HG02623 (cell line): ENCODE measurements at regions not wholly inside any gene's neighbourhood (a gene's known extent, or its start where the extent isn't known, plus 50 kb on each side); places are given as distances from the start of the nearest gene placed in this dataset.
"Not testable (repeated sequence)": the region's sequence is repeated elsewhere in the genome, so short reads cannot be mapped to it uniquely, and the experiment has no call there.

Experiments
- ATAC-seq: cut with Tn5 transposase; IDR thresholded peaks from one replicate; pipeline ENCODE4 v1.9.1; 2021; ENCODE audit warnings: moderate library complexity; ENCODE audit not compliant: unreplicated experiment

GRCh38 chr1:219863816-219864215 is 64.5 kb downstream of the SLC30A10 start:
- not testable (repeated sequence) for ATAC-seq

- ATAC-seq, result no peak
These were observed 66.0 kb downstream of the SLC30A10 start for GRCh38 chr1:219862366-219862765.

DNA sequence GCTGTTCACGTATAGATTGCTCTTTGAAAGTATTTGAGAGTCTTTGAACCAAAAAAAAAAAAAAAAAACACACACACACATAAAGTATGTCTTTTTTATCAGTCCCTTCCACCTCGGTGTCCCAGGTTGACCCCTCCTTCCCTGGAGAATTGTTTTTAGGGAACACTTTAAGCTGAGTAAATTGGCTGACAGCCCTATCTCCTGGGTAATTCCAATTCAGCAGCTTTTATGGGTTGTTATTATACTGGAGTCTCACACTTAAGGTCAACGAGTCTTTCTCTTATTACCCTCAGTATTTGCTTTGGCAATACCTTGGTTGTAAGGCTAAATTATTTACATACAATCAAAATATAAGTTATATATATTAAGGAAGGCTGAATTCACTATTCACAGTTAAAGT is 69.4 kb downstream of the SLC30A10 start:
- ATAC-seq, result no peak

GRCh38 chr1:219847215-219847855 is 81.0 kb downstream of the SLC30A10 start:
- no peak for ATAC-seq

DNA sequence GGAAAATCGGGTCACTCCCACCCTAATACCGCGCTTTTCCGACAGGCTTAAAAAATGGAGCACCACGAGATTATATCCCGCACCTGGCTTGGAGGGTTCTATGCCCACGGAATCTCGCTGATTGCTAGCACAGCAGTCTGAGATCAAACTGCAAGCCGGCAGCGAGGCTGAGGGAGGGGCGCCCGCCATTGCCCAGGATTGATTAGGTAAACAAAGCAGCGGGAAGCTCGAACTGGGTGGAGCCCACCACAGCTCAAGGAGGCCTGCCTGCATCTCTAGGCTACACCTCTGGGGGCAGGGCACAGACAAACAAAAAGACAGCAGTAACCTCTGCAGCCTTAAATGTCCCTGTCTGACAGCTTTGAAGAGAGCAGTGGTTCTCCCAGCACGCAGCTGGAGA is 88.8 kb downstream of the SLC30A10 start:
- not testable (repeated sequence) for ATAC-seq

- ATAC-seq, result no peak
These were observed 90.4 kb downstream of the SLC30A10 start for GRCh38 chr1:219837994-219838294.

GRCh38 chr1:219837274-219837993 is 90.9 kb downstream of the SLC30A10 start:
- no peak for ATAC-seq

GRCh38 chr1:219834314-219834917 is 93.9 kb downstream of the SLC30A10 start:
- ATAC-seq, result no peak

DNA sequence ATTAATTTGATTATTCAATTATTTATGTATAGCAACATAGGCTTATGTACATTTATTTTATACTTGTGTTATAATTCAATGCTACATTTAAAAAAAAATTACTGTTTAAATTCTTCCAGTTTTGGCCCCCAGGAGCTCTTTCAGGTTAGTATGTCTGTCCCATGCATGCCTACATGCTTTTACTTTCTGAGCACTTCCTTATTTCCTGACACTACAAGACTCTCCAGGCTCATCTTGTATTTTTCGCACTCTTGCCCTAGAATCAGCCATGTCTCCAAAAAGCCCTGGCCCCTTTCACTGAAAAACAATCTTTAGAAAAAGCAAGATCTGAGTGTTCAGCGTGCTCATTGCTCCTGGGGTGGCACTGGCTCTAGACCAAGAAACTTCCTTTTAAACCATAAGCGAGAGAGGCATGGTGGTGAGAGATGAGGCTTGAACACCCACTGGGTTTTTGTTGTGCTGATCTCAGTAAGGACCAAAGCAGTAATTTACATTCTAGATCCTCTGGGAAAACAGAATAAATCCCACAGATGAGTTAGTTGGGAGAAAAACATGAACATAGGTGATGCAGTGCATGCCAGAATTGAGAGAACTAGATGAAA is 95.0 kb downstream of the SLC30A10 start:
- no peak for ATAC-seq

DNA sequence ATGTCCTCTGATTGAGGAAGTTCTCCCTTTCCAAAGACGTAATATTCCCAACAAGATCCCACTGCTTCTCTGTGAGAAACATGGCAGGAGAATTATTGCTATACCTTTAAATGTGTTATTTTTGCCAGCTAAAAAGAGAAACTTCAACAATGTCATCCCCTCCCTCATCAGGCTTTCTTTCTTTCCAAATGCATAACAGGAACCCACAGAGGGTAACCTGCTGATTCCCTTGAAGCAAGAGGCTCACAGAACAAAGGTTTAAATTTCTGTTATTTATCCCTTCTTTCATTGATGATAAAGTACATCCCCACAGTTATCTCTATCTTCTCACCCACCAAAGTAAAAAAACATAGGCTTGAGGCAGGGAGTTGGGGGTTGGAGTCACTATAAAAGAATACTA is 102.1 kb downstream of the SLC30A10 start:
- ATAC-seq, result no peak

GRCh38 chr1:219825355-219825754 is 103.0 kb downstream of the SLC30A10 start:
- ATAC-seq, result no peak

- no peak for ATAC-seq
These were observed 104.0 kb downstream of the SLC30A10 start for GRCh38 chr1:219824338-219824737.

GRCh38 chr1:219820551-219820950 is 107.8 kb downstream of the SLC30A10 start:
- no peak for ATAC-seq

GRCh38 chr1:219817914-219818313 is 110.4 kb downstream of the SLC30A10 start:
- no peak for ATAC-seq

DNA sequence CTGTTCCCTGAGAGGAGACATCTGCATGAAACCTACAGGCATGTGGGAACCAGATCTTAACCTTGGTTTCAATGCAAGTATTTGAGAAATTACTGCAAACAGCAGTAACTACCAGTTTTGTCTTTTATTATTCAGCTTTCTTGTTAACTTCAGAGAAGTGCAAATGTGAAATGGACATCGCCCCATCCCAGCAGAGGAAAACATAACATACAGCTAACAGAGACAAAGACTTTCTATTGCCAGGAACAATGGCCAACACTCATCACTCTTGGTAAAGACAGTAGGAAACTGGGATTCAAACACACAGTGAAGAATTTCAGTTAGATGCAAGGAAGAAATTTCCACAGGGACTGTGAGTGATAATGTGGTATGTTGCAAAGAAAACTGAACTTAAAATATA is 115.1 kb downstream of the SLC30A10 start:
- no peak for ATAC-seq

- peak; percentile 90 for ATAC-seq
These were observed 115.7 kb downstream of the SLC30A10 start for GRCh38 chr1:219812491-219813203.

DNA sequence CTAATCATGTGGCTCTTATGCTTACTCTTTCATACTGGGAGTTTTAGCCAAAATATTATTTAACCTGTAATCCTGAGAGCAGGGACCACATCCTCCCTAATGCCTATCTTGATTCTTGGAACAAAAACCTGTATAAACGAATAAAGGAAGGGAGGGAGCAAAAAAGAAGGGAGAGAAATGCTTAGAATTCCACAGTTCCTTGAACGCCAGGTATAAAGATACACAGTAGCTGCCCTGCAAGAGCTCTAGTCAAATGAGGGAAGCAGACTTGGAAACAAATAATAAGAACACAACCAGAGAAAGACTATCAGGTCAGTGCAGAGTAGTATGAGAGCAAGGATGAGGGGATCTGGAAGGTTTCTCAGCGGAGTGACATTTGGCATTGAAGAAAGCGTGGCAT is 116.3 kb downstream of the SLC30A10 start:
- ATAC-seq, result no peak

DNA sequence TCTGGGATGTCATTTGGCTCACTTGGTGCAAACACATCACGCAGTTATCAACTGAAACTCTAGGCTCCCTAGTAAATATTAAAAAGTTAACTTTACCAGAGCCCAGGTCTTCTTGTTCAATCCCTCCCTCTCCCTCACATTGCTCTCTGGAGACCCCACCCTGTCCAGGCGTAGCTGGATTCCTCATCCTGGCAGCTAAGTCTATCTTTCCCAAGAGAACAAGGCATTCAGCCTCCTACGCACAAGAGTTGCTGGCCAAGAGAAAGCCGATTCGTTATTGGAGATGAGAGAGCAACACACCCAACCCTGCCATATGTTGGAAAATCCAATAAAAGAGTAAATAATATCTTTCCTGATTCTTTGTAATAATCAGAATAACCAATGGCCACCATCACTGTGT is 117.9 kb downstream of the SLC30A10 start:
- ATAC-seq, result no peak

GRCh38 chr1:219808790-219809189 is 119.6 kb downstream of the SLC30A10 start:
- no peak for ATAC-seq

DNA sequence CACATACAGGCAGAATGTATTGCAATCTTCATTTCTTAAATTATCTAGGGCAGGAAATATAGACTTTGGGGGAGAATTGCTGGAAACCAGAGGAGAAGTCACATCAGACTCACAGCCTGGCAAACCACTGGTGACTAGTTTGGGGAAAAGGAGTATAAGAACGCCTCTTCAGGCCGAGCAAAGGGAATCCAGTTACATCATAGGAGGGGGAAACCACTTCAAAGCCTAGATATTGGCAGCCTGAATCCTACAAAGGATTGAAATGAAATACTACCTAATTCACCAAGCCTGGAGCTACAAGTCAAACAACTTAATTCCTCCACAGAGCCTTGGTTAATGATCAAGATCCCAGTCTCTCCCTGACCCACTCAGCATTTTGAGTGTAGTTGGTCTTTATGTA is 121.7 kb downstream of the SLC30A10 start:
- ATAC-seq, result no peak

DNA sequence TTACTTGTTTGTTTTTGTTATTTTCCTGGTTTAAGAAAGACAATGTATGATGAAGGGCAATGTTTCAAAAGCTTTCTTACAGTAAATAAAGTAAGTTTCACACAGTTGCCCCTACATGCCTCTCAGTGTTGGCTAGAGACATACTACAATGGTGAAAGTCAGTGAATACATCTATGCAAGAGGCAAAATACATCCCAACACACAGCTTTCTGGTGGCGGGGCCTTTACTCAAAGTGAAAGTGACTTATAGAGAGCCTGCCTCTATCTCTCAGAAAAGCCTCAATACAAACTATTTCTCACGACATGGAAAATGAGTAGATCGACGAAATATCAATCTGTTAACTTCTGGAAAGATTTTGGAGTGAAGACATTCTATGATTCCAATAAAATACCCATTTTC is 122.3 kb downstream of the SLC30A10 start:
- ATAC-seq, result no peak
